ENCODE measurements at regions not wholly inside any gene's neighbourhood (a gene's known extent, or its start where the extent isn't known, plus 50 kb on each side); places are given as distances from the start of the nearest gene placed in this dataset.

DNA sequence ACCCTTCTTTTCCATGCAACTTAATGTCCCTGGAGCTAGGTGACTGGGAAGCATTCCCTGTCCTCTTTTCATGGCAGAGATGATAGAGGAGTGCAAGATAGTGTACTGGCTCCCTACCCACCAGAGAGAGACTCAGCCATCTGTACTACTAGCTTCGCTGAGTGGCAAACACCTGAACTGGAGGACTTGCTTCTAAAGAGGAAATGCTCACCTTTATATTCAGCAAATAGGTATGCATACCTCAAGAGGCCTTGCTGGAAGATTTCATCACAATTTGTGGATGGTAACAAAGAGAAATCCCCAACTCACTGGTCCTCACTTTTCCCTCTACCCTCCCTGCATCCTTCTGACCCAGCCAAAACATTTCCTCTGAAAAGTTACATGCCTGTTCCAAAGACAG is 124.1 kb downstream of the FOXA2 start:
- no peak overlapping the region for H2AFZ ChIP-seq
- no peaks in the 10 kb centered on the region for H3K9me3 ChIP-seq (ENCODE audit: control insufficient read depth, low read length)
- no peak overlapping the region for H3K4me3 ChIP-seq (ENCODE audit: low read depth, low read length)
- H3K4me1 ChIP-seq: no peaks in the 10 kb centered on the region
- no peaks in the 10 kb centered on the region for H3K79me2 ChIP-seq
- TF ChIP-seq CTCF (IDR thresholded peaks at IDR 0.05): no peak
- no peak overlapping the region for H3K4me2 ChIP-seq (ENCODE audit: low read length)
- H3K27ac ChIP-seq: no peak overlapping the region
- no peaks in the 10 kb centered on the region for H3K27me3 ChIP-seq (ENCODE audit: control insufficient read depth, insufficient read depth, low read length)
- no peak overlapping the region for H3K9ac ChIP-seq
- no peaks in the 10 kb centered on the region for H3K36me3 ChIP-seq (ENCODE audit: control insufficient read depth, insufficient read depth, low read length)

DNA sequence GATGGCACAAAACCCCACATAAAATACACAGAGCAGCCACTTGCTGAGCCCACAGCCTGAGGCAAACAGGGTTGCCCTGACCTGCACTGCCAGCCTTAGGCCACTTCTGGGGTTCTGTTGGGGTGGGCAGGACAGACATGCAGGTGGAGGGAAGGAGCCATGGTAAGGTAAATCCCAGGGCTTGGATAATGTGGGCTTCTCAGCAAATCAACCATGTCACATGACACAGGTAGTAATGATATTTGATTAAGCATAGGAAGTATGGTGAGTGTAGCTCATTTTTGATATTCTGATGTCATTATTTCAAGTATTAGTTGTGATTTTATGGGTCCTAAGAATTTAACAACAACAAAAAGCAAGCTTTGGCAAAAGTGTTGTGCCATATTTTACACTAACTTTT is 124.6 kb downstream of the FOXA2 start:
- Histone ChIP-seq H2AFZ (no peak overlapping the region), H3K9me3 (ENCODE audit: control insufficient read depth, low read length) (no peaks in the 10 kb centered on the region), H3K9ac (no peak overlapping the region), H3K27me3 (ENCODE audit: control insufficient read depth, insufficient read depth, low read length) (no peaks in the 10 kb centered on the region), H3K36me3 (ENCODE audit: control insufficient read depth, insufficient read depth, low read length) (no peaks in the 10 kb centered on the region), H3K4me3 (ENCODE audit: low read depth, low read length) (no peak overlapping the region), H3K4me2 (ENCODE audit: low read length) (no peak overlapping the region), H3K79me2 (no peaks in the 10 kb centered on the region), H3K4me1 (no peaks in the 10 kb centered on the region), H3K27ac (no peak overlapping the region)
- TF ChIP-seq CTCF (IDR thresholded peaks at IDR 0.05): no peak

- Histone ChIP-seq H3K4me1 (no peaks in the 10 kb centered on the region), H2AFZ (no peak overlapping the region), H3K4me2 (ENCODE audit: low read length) (no peak overlapping the region), H3K36me3 (ENCODE audit: control insufficient read depth, insufficient read depth, low read length) (no peaks in the 10 kb centered on the region), H3K4me3 (ENCODE audit: low read depth, low read length) (no peak overlapping the region), H3K79me2 (no peaks in the 10 kb centered on the region), H3K27me3 (ENCODE audit: control insufficient read depth, insufficient read depth, low read length) (no peaks in the 10 kb centered on the region), H3K27ac (no peak overlapping the region), H3K9ac (no peak overlapping the region), H3K9me3 (ENCODE audit: control insufficient read depth, low read length) (no peaks in the 10 kb centered on the region)
- no peak for TF ChIP-seq CTCF (IDR thresholded peaks at IDR 0.05)
Observed at GRCh38 chr20:22456109-22456508, 128.3 kb downstream of the FOXA2 start.

DNA sequence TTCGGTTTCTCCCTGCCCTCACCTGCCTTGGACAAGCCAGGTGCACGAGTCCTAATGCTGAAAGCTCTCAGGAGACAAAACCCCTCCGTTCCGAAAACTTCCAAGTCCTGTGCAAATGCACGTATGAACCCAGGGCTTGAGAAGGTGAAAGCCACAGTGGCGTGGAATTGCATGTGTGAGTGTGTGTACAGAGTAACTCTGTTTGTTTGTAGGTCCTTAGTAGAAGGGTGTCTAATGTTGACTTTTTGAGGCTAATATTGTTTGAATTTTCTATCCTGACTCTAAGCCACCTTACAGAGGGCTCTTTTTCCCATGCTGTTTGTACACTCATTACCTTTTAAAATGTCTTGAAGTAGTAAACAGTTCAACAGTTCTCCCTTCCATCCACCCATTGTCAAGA is 129.1 kb downstream of the FOXA2 start:
- Histone ChIP-seq H3K27ac (no peak overlapping the region), H2AFZ (no peak overlapping the region), H3K79me2 (no peaks in the 10 kb centered on the region), H3K4me3 (ENCODE audit: low read depth, low read length) (no peak overlapping the region), H3K4me1 (no peaks in the 10 kb centered on the region), H3K27me3 (ENCODE audit: control insufficient read depth, insufficient read depth, low read length) (no peaks in the 10 kb centered on the region), H3K9ac (no peak overlapping the region), H3K4me2 (ENCODE audit: low read length) (no peak overlapping the region), H3K9me3 (ENCODE audit: control insufficient read depth, low read length) (no peaks in the 10 kb centered on the region), H3K36me3 (ENCODE audit: control insufficient read depth, insufficient read depth, low read length) (no peaks in the 10 kb centered on the region)
- TF ChIP-seq CTCF (IDR thresholded peaks at IDR 0.05): no peak

DNA sequence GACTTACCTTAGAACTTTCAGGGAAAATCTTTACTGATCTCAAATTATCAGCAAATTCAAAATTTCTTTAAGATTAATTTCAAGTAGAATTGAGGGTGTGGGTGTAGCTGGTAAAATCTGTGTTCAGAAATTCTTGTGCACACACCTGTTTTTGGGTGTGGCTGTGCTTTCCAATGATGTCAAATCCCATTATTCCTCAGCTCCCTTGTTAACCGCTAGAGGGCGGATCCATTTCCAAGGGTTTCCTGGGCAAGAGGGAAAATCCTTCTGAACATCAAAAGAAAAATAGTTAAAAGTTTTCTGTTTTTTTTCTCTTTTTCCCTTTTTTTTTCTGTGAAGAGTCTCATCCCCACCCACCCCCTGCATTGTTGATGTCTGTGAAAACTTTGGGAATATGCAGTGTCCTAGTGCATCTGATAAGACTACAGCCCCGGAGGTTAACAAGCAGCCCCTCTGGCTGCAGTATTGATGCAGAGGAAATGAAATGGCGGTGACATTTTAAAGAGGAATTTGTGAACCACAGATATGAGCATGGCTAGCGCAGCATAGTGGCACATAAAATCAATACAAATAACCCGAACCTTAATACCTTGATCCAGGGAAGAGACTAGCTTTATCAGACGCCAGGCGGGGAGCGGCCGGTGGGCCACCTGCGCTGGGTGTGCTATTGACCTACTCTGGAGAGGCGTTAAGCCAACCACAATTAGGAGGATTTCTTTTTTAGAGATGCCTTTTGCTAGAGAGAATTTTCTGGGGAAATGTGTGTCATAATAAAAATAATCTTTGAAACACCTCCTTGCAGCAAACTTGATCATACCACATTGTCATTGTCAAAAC is 130.9 kb downstream of the FOXA2 start:
- Histone ChIP-seq H3K4me3 (ENCODE audit: low read depth, low read length) (no peak overlapping the region), H3K9me3 (ENCODE audit: control insufficient read depth, low read length) (no peaks in the 10 kb centered on the region), H2AFZ (no peak overlapping the region), H3K36me3 (ENCODE audit: control insufficient read depth, insufficient read depth, low read length) (no peaks in the 10 kb centered on the region), H3K4me1 (no peaks in the 10 kb centered on the region), H3K27ac (no peak overlapping the region), H3K4me2 (ENCODE audit: low read length) (no peak overlapping the region), H3K79me2 (no peaks in the 10 kb centered on the region), H3K9ac (no peak overlapping the region), H3K27me3 (ENCODE audit: control insufficient read depth, insufficient read depth, low read length) (no peaks in the 10 kb centered on the region)
- peak; percentile 68 for TF ChIP-seq CTCF (IDR thresholded peaks at IDR 0.05)

Measured in parathyroid adenoma (tissue), 2 donors.